Inflammatory macrophage treated with lipopolysaccharide for 4 hours (primary cell): ENCODE measurements at regions not wholly inside any gene's neighbourhood (a gene's known extent, or its start where the extent isn't known, plus 50 kb on each side); places are given as distances from the start of the nearest gene placed in this dataset.
"Not testable (repeated sequence)": the region's sequence is repeated elsewhere in the genome, so short reads cannot be mapped to it uniquely, and the experiment has no call there.

Source experiments
- DNase-seq: peaks from one replicate; pipeline ENCODE4 v3.0.0-alpha.2; 2020

- DNase-seq, result no peak
These were observed 220.6 kb downstream of the DHX15 start for GRCh38 chr4:24363751-24364150.

- DNase-seq, result no peak
These were observed 232.2 kb downstream of the DHX15 start for GRCh38 chr4:24352112-24352511.

- not testable (repeated sequence) for DNase-seq
These were observed 235.0 kb downstream of the DHX15 start for GRCh38 chr4:24349168-24349996.

GRCh38 chr4:24339260-24339659, 245.1 kb downstream of the DHX15 start:
- DNase-seq, result no peak

GRCh38 chr4:24337451-24338190, 246.7 kb downstream of the DHX15 start:
- DNase-seq, result no peak

- no peak for DNase-seq
These were observed 248.7 kb downstream of the DHX15 start for GRCh38 chr4:24335616-24336015.

GRCh38 chr4:24334906-24335305, 249.4 kb downstream of the DHX15 start:
- DNase-seq, result no peak

GRCh38 chr4:24330573-24330972, 253.8 kb downstream of the DHX15 start:
- no peak for DNase-seq

GRCh38 chr4:24330172-24330571, 254.2 kb downstream of the DHX15 start:
- no peak for DNase-seq

GRCh38 chr4:24328711-24329110, 255.6 kb downstream of the DHX15 start:
- no peak for DNase-seq

- DNase-seq, result no peak
These were observed 256.0 kb downstream of the DHX15 start for GRCh38 chr4:24328310-24328709.

- DNase-seq, result no peak
These were observed 261.4 kb downstream of the DHX15 start for GRCh38 chr4:24322995-24323394.

GRCh38 chr4:24322511-24322910, 261.8 kb downstream of the DHX15 start:
- no peak for DNase-seq

- no peak for DNase-seq
These were observed 262.7 kb downstream of the DHX15 start for GRCh38 chr4:24321616-24322015.

GRCh38 chr4:24321131-24321530, 263.2 kb downstream of the DHX15 start:
- no peak for DNase-seq

- no peak for DNase-seq
These were observed 265.0 kb downstream of the DHX15 start for GRCh38 chr4:24319387-24319786.

- no peak for DNase-seq
These were observed 269.3 kb downstream of the DHX15 start for GRCh38 chr4:24315056-24315455.

GRCh38 chr4:24312261-24312913, 272.0 kb downstream of the DHX15 start:
- DNase-seq, result no peak

GRCh38 chr4:24303926-24304325, 280.4 kb downstream of the DHX15 start:
- DNase-seq, result no peak

GRCh38 chr4:24298911-24299310, 285.4 kb downstream of the DHX15 start:
- no peak for DNase-seq

- no peak for DNase-seq
These were observed 297.3 kb downstream of the DHX15 start for GRCh38 chr4:24287096-24287495.

GRCh38 chr4:24285759-24286158, 298.6 kb downstream of the DHX15 start:
- no peak for DNase-seq

- DNase-seq, result no peak
These were observed 301.9 kb downstream of the DHX15 start for GRCh38 chr4:24282446-24282845.

- no peak for DNase-seq
These were observed 304.4 kb downstream of the DHX15 start for GRCh38 chr4:24279911-24280375.
